Calu3 (cell line): ENCODE measurements at regions not wholly inside any gene's neighbourhood (a gene's known extent, or its start where the extent isn't known, plus 50 kb on each side); places are given as distances from the start of the nearest gene placed in this dataset.

Source experiments
- BruUV-seq: library from RNA; stranded (reverse); fragments of 400-500 nt; replicated peaks from 2 replicates; lab custom pipeline; 2021; lab: Mats Ljungman, UMichigan
- CTCF ChIA-PET: fragments of 300-600 bp; sonication (Branson Sonifier 250); formaldehyde crosslinking; loops from one replicate; lab custom pipeline; 2022; ENCODE audit warnings: antibody characterized with exemption; lab: Charles Lee
- DNase-seq: peaks from one replicate; pipeline ENCODE4 v3.0.0; 2022
- H3K27ac Mint-ChIP-seq: one replicate; pipeline ENCODE4 v1.8.0; 2022; ENCODE audit warnings: mixed read lengths; ENCODE audit not compliant: unreplicated experiment
- H3K27me3 Mint-ChIP-seq: one replicate; pipeline ENCODE4 v1.8.0; 2022; ENCODE audit warnings: mixed read lengths; ENCODE audit not compliant: unreplicated experiment
- H3K36me3 Mint-ChIP-seq: one replicate; pipeline ENCODE4 v1.8.0; 2022; ENCODE audit warnings: mild to moderate bottlenecking, moderate library complexity, mixed read lengths; ENCODE audit not compliant: insufficient read depth, unreplicated experiment
- H3K4me1 Mint-ChIP-seq: one replicate; pipeline ENCODE4 v1.8.0; 2022; ENCODE audit warnings: mild to moderate bottlenecking, low read depth, mixed read lengths; ENCODE audit not compliant: unreplicated experiment
- H3K4me3 Mint-ChIP-seq: one replicate; pipeline ENCODE4 v1.8.0; 2022; ENCODE audit warnings: mild to moderate bottlenecking, low read depth, moderate library complexity, mixed read lengths; ENCODE audit not compliant: unreplicated experiment
- H3K9me3 Mint-ChIP-seq: one replicate; pipeline ENCODE4 v1.8.0; 2022; ENCODE audit warnings: low read depth, mixed read lengths; ENCODE audit not compliant: unreplicated experiment
- intact Hi-C: fragments of 100-400 bp; cut with micrococcal nuclease; formaldehyde crosslinking; loops from one replicate; pipeline ENCODE4 v1.10.0; 2022; ENCODE audit not compliant: unreplicated experiment
- TF ChIP-seq, protein P1 (sequence below): fragments of 200-600 bp; IDR thresholded peaks from one replicate; pipeline ENCODE4 v1.8.0; 2022; ENCODE audit warnings: antibody characterized with exemption; ENCODE audit not compliant: unreplicated experiment

DNA sequence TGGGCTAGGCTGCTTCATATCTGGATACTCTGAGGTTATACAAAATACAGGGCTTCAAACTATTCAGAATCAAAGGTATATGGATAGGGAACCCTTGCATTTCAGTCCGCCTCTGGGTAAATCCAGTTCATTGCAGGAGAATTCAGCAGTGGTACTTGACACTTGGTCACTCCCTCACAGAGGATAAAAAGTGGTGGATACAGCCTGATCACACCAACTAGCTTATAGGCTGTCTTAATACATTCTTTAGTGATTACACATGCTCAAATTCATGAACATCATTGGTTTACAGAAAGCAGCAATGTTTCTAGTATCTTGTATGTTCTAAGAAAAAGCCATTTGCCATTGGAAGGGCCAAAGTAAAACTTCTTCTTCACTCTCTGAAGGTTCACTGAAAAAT lies 104.8 kb upstream of the PDE5A start:
- Mint-ChIP-seq H3K9me3 (peaks cover under 1% of the 10 kb centered on the region), H3K4me3 (no peak overlapping the region), H3K27ac (no peak overlapping the region), H3K4me1 (peaks cover 70% of the 10 kb centered on the region), H3K27me3 (no peaks in the 10 kb centered on the region), H3K36me3 (peaks cover 19% of the 10 kb centered on the region)
- intact Hi-C loops, result loop anchor here (5.0 kb wide), 2 partner anchors 54 to 314 kb away; no protein-coding TSS in a partner anchor
- BruUV-seq, result no TSS peak
- TF ChIP-seq, protein P1, sequence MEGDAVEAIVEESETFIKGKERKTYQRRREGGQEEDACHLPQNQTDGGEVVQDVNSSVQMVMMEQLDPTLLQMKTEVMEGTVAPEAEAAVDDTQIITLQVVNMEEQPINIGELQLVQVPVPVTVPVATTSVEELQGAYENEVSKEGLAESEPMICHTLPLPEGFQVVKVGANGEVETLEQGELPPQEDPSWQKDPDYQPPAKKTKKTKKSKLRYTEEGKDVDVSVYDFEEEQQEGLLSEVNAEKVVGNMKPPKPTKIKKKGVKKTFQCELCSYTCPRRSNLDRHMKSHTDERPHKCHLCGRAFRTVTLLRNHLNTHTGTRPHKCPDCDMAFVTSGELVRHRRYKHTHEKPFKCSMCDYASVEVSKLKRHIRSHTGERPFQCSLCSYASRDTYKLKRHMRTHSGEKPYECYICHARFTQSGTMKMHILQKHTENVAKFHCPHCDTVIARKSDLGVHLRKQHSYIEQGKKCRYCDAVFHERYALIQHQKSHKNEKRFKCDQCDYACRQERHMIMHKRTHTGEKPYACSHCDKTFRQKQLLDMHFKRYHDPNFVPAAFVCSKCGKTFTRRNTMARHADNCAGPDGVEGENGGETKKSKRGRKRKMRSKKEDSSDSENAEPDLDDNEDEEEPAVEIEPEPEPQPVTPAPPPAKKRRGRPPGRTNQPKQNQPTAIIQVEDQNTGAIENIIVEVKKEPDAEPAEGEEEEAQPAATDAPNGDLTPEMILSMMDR, result no peak
- DNase-seq, result no peak
- CTCF ChIA-PET, result interaction anchor here (0.5 kb wide), 1 partner anchor 104 kb away, joined by 3 read pairs; no protein-coding TSS in a partner anchor

DNA sequence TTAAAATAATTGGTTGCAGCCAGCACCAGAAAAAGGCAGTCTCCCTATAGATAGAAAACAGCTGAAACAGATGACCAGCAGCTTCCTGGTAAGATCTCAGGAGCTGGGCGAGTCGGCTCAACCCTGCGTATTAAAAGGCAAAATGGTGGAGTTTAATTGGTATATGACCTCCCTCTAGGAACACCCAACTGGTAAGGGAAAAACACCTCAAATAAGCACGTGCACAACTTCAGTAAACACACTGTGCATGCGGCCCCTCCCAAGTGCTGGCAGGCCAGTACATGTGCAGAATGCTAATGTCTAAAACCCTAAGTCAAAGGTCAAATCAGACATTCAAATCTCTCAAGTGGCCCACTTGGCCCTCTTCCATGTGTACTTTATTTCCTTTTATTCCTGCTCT lies 103.2 kb upstream of the PDE5A start:
- TF ChIP-seq, protein P1, result no peak
- H3K9me3 Mint-ChIP-seq, result peaks cover 2% of the 10 kb centered on the region
- H3K36me3 Mint-ChIP-seq, result peaks cover 23% of the 10 kb centered on the region
- intact Hi-C loops, result loop anchor here (5.0 kb wide), 2 partner anchors 56 to 316 kb away; no protein-coding TSS in a partner anchor
- H3K27me3 Mint-ChIP-seq, result no peaks in the 10 kb centered on the region
- H3K27ac Mint-ChIP-seq, result no peak overlapping the region
- no peak for DNase-seq
- no peak overlapping the region for H3K4me3 Mint-ChIP-seq
- H3K4me1 Mint-ChIP-seq, result peaks cover 76% of the 10 kb centered on the region
- no TSS peak for BruUV-seq
- CTCF ChIA-PET, result no interaction called here

DNA sequence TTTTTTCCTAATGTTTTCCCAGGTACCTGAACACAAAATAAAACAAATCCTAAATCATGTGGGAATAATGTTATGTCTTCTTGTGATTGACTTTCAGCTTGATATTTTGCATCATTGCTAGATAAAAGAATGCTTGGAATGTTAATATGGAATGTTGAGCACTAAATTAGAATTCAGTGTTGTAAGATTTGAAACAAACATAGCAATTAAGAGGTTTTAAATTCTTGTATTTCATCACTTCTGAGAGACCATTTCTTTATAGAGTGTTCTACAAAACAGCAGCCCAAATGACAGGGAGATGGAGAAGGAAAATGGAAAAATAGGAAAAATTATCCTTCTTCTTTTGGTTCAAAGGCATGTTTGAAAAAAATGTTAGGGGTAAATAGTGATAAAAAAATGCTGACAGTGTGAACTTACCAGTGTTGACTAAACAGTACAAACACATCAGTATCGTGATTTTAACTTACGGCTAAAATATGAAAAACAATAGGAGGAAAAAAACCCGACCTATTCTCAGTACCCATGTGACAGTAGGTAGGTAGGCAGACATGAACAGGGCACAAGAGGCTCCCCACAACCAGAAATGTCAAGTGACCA lies 102.6 kb upstream of the PDE5A start:
- intact Hi-C loops, result loop anchor here (5.0 kb wide), 2 partner anchors 56 to 316 kb away; no protein-coding TSS in a partner anchor
- H3K4me1 Mint-ChIP-seq, result peaks cover 76% of the 10 kb centered on the region
- BruUV-seq, result no TSS peak
- H3K36me3 Mint-ChIP-seq, result peaks cover 23% of the 10 kb centered on the region
- no peaks in the 10 kb centered on the region for H3K27me3 Mint-ChIP-seq
- TF ChIP-seq, protein P1, result no peak
- peak overlapping the region; percentile 96 for H3K27ac Mint-ChIP-seq
- CTCF ChIA-PET, result no interaction called here
- no peak overlapping the region for H3K4me3 Mint-ChIP-seq
- peaks cover 2% of the 10 kb centered on the region for H3K9me3 Mint-ChIP-seq
- DNase-seq, result no peak

DNA sequence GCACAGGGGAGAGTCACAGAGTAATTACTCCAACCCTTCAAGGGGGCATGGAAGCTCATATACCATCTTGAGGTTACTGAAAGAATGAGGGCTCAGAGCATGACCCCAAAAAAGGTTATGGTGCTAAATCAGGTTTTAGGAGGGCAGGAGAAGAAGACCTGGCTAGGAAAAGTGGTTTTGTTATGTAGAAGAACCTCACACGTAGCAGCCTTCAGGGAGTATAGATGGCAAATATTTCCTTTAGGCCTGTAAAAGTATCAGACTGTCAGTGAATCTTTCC lies 102.0 kb upstream of the PDE5A start:
- H3K9me3 Mint-ChIP-seq, result peaks cover 2% of the 10 kb centered on the region
- H3K4me3 Mint-ChIP-seq, result peak overlapping the region; percentile 28
- intact Hi-C loops, result loop anchor here (5.0 kb wide), 2 partner anchors 57 to 317 kb away; no protein-coding TSS in a partner anchor
- peaks cover 83% of the 10 kb centered on the region for H3K4me1 Mint-ChIP-seq
- peak overlapping the region; percentile 96 for H3K27ac Mint-ChIP-seq
- no peak for DNase-seq
- H3K36me3 Mint-ChIP-seq, result peaks cover 23% of the 10 kb centered on the region
- TF ChIP-seq, protein P1, result no peak
- no TSS peak for BruUV-seq
- CTCF ChIA-PET, result interaction anchor here (1.1 to 2.0 kb wide), 2 partner anchors 102 to 103 kb away, joined by 4 to 15 read pairs; partner anchors contain the start of gene PDE5A
- no peaks in the 10 kb centered on the region for H3K27me3 Mint-ChIP-seq
